HG03565 (cell line): ENCODE measurements at regions not wholly inside any gene's neighbourhood (a gene's known extent, or its start where the extent isn't known, plus 50 kb on each side); places are given as distances from the start of the nearest gene placed in this dataset.
"Not testable (repeated sequence)": the region's sequence is repeated elsewhere in the genome, so short reads cannot be mapped to it uniquely, and the experiment has no call there.

Source experiments
- ATAC-seq: cut with Tn5 transposase; IDR thresholded peaks from one replicate; pipeline ENCODE4 v1.9.1; 2021; ENCODE audit warnings: mild to moderate bottlenecking, moderate library complexity; ENCODE audit not compliant: unreplicated experiment

DNA sequence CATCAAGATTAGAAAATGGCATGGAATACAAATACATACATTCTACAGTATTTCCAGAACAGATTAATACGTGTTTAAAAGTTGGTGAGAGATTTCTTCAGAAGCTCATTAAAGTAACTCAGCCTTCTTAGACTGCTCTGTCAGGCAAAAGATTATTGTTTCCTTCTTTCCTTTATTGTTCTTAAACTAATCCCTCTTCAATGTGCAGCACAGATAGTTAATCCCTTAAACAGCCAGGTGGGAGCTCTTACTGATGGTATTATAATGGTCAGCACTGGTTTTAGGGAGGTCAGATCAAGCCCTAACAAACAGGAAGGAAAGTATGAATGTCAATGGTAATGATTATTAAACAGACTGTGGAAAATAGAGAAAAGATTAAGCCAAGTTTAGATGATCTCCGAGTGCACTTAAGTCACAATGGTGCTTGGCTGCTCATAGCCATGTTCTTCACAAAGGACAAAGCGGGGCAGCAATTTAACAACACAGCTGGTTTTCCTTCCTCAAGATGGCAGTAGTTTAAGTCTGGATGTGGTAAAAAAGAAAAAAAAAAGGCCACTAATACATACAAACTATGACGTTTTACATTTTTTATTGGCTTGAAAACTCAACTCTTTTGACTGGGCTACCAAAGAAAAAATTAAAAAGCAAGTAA, 992.6 kb downstream of the PCDH9 start:
- ATAC-seq: no peak

DNA sequence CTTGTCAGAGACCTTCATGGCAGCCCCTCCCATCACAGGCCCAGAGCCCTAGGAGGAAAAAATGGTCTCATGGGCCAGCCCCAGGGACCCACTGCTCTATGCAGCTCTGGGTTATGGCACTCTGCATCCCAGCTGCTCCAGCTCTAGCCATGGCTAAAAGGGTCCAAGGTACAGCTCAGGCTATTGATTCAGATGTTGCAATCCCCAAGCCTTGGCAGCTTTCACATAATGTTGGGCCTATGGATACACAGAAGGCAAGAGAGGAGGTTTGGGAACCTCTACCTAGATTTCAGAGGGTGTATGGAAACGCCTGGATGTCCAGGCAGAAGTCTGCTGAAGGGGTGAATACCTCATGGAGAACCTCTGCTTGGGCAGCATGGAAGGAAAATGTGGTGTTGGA, 996.0 kb downstream of the PCDH9 start:
- ATAC-seq: no peak

DNA sequence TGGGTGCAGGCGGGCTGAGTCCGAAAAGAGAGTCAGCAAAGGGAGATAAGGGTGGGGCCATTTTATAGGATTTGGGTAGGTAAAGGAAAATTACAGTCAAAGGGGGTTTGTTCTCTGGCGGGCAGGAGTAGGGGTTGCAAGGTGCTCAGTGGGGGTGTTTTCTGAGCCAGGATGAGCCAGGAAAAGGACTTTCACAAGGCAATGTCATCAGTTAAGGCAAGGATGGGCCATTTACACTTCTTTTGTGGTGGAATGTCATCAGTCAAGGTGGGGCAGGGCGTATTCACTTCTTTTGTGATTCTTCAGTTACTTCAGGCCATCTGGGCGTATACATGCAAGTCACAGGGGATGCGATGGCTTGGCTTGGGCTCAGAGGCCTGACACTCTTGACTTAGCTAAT, 998.2 kb downstream of the PCDH9 start:
- ATAC-seq: not testable (repeated sequence)

DNA sequence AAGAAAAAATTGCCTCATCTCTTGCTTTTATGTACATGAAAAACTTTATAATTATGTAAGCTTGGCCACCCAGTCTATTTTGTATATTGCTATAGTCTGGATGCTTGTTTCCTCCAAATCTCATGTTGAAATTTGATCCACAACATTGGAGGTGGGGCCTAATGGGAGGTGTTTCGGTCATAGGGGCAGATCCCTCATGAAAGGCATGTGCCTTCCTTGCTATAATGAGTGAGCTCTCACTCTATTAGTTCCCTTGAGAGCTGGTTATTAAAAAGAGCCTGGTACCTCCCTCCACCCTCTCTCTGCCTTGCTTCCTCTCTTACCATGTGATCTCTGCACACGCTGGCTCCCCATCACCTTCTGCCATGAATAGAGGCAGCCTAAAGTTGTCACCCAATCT, 1005.1 kb downstream of the PCDH9 start:
- no peak for ATAC-seq

DNA sequence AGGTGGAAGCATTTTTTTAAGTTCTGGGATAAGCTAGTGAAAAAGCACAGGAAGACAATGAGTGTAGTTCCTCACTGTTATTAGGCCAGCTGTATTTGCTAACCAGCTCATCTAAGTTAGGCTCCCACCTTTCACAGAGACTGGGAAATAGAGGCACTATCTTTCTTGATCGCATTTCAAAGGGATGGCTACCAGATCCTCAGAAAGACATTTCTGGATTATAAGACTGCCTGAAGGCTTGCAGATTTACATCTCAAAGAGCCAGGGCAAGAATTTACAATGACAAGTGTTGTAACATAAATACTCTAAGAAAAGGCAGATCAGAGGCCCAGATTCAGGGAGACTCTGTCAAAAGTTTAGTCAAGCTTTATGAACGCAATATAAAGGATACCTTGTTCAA, 1005.5 kb downstream of the PCDH9 start:
- no peak for ATAC-seq

DNA sequence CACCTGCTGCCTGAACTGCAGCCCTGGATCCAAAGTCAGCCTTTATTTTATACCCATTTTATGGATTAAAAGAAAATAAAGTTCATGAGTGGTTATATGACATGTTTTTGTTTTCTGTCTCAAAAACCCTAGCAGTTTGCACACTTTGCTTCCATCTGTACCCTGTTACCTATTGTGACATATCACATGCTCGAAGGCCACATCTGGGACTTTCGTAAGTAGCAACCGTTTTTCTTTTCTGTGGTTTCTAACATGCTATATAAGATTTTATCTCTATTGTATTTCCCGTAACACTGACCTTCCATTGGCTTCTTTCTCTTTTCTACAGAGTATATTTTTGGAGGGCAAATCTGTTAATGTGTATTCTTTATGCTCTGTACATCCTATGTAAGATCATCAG, 1007.2 kb downstream of the PCDH9 start:
- peak; percentile 69 for ATAC-seq

DNA sequence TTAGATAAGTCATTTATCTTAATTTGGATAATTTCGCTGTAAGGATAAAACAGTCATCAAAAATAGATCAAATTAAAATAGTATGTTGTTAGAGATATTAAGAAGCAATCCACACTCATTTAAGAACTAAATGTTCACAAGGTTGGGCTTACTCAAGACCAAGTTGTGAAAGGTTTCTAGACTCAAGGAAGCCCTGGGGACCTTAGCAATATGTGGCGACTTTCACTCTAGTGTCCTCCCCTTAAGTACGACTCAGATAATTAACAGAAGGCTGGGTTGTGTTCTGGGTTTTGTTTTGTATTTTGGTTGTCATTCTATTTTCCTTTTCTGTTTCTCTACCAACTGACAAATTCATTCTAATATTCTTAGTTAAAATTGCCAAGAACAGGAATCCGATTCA, 1008.0 kb downstream of the PCDH9 start:
- ATAC-seq: no peak

DNA sequence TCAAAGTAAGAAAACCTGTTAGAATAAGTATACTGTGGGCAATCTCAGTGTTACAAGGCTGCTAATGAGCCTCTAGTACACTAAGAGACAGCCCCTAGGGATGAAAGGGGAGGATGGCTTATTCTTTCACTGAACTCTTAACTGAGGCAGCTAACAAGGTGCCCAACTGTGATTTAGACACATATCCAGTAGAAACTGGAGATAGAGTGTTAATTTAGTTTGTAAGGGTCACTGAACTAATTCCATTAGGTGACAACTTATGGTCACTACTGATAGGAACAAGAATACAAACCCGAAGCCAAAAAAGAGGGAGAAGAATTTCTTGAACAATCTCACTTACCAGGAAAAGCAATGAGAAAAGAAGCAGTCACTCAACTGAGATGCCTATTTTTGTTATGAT, 1010.6 kb downstream of the PCDH9 start:
- ATAC-seq: no peak

DNA sequence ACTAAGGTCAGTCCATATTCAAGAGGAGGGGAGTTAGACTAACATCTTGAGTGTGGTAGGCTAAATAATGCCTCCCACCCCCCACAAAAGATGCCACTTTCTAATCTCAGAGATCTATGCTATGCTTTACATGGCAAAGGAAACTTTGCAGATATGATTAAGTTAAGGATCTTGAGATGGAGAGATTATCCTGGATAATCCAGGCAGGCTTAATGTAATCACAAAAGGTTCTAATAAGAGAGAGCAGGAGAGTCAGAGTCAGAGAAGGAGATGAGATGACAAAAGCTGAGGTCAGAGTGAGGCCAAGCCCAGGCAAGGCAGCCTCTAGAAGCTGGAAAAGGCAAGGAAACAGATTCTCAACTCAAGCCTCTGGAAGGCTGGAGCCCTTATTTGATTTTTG, 1011.6 kb downstream of the PCDH9 start:
- ATAC-seq: no peak

DNA sequence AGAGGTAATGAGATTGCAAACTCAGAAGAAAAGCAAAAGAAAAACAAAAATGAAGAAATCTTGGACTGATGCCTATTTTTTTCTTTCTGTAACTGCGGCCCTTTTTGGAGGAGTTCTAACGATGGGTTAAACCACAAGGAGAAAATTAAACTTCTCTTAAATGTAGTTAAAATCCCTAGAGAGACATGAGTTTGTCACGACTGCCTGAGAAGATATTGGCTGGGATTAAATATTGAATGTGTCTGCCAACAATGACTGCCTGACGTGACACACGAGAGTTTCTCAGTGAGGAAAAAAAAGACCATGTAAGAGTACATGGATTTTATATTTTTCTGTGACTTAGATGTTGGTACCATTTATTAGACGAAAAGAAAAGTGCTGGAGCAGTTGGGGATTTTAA, 1013.4 kb downstream of the PCDH9 start:
- no peak for ATAC-seq

DNA sequence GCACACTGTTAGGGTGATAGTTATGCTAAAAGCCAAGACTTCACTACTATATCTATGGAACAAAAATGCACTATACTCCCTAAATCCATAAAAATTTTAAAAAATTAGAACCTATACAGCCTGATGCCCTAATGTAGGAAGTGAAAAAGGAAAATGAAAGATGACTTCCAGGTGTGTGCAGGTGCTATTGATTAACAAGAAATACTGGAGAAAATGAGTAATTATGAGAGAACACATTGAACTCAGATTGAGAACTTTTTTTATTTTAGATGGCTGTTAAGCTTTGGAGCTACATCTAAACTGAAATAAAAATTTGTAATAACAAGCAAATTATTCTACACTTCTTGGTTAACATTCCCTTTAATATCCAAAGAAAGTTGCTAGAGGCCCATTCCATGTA, 1015.7 kb downstream of the PCDH9 start:
- no peak for ATAC-seq

DNA sequence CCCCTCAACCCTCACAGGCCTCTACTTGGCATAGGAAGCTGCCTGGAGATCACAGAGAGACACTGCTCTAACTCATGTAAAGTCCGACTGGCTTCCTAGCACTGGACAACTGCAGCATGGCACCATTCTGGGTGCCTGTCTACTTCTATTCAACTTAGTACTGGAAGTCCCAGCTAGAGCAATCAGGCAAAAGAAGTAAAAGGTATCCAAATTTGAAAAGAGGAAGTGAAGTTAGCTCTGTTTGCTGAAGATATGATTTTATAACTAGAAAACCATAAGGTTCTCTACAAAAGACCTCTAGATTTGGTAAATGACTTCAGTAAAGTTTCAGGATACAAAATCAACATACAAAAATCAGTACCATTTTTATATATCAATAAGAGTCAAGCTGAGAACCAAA, 1017.6 kb downstream of the PCDH9 start:
- ATAC-seq: peak; percentile 50

DNA sequence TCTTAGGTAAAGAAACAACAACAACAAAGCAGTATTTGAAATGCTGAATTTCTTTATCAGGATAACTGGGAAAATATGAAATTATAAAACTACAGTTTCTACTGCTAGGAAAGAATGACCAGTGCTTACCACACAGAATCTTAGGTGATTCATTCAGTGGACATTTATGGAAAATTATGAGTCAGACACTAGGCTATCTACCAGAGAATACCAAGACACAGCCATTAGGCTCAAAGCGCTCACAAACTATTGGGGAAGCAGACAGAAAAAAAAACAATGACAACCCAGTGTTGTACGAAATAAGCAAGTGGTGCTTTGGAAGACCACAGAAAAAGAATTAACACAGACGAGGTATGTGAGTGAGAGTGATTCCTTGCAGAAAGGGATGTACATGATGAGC, 1019.5 kb downstream of the PCDH9 start:
- ATAC-seq: no peak

DNA sequence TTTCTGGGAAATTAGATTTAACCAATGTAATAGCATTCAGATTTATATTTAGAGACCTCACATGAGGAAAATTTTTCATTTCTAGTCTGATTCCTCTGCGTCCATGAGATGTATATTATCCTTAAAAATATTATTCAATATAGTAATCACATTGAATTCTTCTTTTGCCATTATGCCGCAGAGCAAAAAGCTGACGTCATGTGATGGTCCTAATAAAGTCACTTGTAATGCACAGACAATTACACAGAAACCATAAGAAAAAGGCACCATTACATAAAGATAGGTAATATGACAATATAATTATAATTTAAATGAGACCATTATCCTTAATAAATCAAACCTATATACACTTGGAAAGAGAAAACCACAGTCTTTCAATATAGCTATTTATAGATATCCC, 1021.5 kb downstream of the PCDH9 start:
- ATAC-seq: no peak

DNA sequence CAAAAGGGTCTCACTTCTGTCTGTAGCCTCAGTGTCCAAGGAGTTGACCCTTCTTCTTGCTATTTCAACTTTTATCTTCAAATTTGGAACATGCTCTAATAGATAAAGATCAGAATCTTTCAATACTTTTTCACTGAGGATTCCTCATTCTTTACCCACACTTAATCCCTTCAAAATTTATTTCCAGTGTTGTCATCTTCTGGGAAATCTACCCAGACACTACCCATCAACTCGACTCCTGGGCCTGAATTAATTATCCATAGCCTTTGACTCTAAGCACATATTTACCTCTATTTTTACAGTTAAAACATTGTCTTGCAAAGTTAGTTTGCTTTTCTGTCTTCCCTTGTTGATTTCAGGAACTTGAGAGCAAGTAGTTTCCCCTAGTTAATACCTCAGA, 1022.5 kb downstream of the PCDH9 start:
- no peak for ATAC-seq

DNA sequence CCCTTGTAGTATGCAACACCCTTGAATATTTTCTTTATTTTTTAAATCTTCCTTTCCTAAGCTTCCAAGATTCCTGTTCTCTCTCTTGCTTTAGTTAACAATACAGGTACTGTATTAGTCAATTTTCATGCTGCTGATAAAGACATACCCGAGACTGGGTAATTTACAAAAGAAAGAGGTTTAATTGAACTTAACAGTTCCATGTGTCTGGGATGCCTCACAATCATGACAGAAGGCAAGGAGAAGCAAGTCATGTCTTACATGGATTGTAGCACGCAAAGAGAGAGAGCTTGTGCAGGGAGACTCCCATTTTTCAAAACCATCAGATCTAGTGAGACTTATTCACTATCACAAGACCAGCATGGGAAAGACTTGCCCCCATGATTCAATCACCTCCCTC, 1024.3 kb downstream of the PCDH9 start:
- ATAC-seq: no peak

DNA sequence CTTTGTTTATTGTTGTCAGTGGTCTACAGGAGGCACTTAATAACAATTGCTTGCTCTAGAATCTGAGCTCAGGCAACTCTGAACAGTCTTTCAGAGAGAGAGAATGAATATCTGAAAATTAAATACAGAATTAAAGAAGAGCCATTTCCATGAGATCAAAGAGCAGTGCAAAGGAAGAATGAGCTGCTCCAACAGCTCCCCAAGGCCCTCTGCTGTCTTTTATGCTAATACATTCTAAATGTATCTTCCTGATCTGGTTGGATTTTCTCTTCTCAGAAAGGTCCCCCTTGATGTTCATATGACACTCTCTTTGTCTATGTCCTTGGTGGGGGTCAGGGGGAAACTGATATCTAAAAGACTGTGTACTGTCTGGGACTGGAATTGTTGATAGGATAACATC, 1029.6 kb downstream of the PCDH9 start:
- no peak for ATAC-seq

DNA sequence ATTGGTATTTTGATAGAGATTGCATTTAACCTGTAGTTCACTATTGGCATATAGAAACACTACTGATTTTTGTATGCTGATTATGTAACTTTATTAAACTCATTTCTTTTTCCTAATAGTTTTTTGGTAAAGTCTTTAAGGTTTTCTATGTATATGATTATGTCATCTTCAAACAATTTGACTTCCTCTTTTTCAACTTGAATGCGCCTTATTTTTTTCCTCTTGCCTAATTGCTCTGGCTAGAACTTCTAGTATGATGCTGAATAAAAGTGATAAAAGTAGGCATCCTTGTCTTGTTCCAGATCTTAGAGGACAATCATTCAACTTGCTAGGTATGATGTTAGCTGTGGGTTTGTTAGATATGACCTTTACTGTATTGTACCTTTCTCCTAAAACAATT, 1034.9 kb downstream of the PCDH9 start:
- ATAC-seq: no peak

DNA sequence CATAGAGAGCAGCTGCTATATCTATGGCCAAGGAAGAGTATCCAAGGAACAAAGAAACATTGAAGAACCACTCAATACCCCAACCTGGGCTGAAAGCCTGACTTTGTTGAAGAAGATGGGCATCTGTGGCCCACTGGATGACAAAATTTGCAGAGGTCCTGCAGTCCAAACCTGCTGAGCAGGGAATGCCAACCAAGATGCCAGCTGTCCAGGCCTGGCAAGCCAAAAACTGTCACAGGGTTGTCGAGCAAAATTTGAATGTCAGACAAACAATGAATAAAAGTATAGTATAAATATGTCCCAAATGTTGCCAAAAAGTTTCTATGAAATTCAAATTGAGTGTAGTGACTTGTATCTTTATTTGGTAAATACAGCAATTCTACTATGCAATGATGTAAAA, 1040.2 kb downstream of the PCDH9 start:
- no peak for ATAC-seq

DNA sequence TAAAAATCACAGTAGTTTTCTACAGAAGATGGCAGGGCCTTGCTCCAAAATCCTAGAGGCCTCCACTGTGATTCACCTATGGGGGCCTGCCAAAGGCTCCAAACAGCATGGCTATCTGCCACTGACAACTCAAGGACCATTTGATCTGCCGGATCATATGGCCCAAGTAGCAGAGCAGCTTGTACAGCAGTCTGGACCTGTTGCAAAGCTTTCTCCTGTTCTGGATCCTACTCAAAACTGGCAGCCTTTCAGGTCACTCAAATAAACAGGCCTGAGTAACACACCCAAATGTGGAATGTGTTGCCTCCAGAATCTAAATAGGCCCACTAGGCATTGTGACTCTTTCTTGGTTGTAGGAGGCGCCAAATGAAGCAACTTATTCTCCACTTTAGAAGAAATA, 1049.3 kb downstream of the PCDH9 start:
- ATAC-seq: no peak

DNA sequence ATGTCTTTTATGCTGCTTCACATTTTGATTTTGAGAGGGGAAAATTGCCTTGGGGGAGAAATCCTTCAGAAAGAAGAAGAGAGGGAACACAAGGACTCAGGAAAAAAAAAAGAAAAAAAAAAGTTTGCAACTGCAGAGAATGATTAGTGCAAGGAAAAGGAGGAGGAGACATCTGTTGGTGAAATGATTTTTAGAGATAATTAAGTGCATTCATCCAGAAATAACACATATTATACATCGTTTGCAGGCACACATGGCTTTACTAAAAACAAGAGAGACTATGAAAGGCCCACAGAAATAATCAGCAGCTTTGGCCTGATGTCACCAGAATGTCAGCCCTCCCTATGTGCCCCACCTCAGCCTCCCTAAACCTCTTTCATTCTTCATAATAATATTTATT, 1058.2 kb downstream of the PCDH9 start:
- no peak for ATAC-seq

DNA sequence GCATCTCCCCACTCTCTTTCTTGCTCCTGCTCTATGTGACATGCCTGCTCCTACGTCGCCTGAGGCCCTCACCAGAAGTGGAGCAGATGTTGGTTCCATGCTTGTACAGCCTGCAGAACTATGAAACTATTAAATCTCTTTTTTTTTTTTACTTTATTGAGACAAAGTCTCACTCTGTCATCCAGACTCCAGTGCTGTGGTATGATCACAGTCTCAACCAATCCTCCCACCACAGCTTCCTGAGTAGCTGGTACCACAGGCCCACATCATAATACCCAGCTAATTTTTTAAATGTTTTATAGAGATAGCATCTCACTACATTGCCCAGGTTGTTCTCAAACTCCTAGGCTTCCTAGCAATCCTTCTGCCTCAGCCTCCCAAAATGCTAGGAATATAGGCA, 1067.7 kb downstream of the PCDH9 start:
- ATAC-seq: no peak

DNA sequence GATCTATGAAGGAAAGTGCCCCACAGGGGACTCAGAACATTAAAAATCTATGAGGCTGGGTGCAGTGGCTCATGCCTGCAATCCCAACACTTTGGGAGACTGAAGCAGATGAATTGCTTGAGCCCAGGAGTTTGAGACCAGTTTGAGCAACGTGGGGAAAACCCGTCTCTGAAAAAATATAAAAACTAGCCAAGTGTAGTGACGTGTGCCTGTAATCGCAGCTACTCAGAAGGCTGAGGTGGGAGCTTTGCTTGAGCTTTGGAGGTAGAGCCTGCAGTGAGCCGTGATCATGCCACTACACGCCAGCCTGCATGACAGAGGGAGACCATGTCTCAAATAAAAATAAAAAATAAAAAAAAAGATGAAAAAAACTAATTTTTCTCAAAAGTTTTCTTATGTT, 1070.6 kb downstream of the PCDH9 start:
- ATAC-seq: peak; percentile 66

DNA sequence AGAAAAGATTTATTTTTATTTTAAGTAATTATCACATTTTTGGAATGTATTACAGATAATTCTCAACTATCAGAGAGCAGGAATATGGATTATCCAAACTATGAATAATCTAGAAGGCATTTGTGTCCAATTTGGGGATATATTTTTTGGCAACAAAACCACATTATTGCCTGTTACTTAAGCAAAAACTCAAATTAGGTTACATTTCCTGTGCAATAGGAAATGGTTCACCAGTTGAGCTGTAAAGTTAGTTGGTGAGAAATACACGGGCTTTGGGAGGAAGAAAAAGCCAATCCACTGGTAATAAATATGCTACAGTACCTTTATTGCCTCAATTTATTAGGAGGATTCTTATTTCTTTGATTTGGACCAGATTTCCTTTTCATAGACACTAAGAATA, 1075.2 kb downstream of the PCDH9 start:
- ATAC-seq: no peak
